OCI-LY1 (cell line): ENCODE measurements at regions not wholly inside any gene's neighbourhood (a gene's known extent, or its start where the extent isn't known, plus 50 kb on each side); places are given as distances from the start of the nearest gene placed in this dataset.

Experiments
- H2AFZ ChIP-seq: fragments of 200-600 bp; sonication (generic), shearing (Covaris generic); 2 replicates; pipeline ENCODE4 v1.6.0; 2014; ENCODE audit warnings: antibody characterized with exemption, mild to moderate bottlenecking, low read length
- H3F3A ChIP-seq: fragments of 200-600 bp; sonication (generic), shearing (Covaris generic); 2 replicates; pipeline ENCODE4 v1.6.0; 2014; ENCODE audit warnings: mild to moderate bottlenecking, antibody characterized with exemption, low read length, moderate library complexity; ENCODE audit not compliant: insufficient read depth
- H3K27ac ChIP-seq: fragments of 200-600 bp; sonication (generic); 2 replicates; pipeline ENCODE4 v1.5.1; 2014; ENCODE audit warnings: low read length, mixed run types, mild to moderate bottlenecking, low read depth; ENCODE audit not compliant: poor library complexity, severe bottlenecking
- H3K27me3 ChIP-seq: fragments of 200-600 bp; sonication (generic); 2 replicates; pipeline ENCODE4 v1.6.0; 2014; ENCODE audit warnings: antibody characterized with exemption, mild to moderate bottlenecking, low read length, moderate library complexity; ENCODE audit not compliant: insufficient read depth
- H3K36me3 ChIP-seq: fragments of 200-600 bp; sonication (generic); 2 replicates; pipeline ENCODE4 v1.6.1; 2014; ENCODE audit warnings: mild to moderate bottlenecking, antibody characterized with exemption, low read length, moderate library complexity, mixed read lengths; ENCODE audit not compliant: insufficient read depth
- H3K4me1 ChIP-seq: fragments of 200-600 bp; sonication (generic); 2 replicates; pipeline ENCODE4 v1.5.1; 2014; ENCODE audit warnings: mild to moderate bottlenecking, low read length, moderate library complexity; ENCODE audit not compliant: insufficient read depth, severe bottlenecking
- H3K4me2 ChIP-seq: fragments of 200-600 bp; sonication (generic), shearing (Covaris generic); 2 replicates; pipeline ENCODE4 v1.6.1; 2014; ENCODE audit warnings: low read length
- H3K4me3 ChIP-seq: fragments of 200-600 bp; sonication (generic); 2 replicates; pipeline ENCODE4 v1.5.1; 2014; ENCODE audit warnings: low read length, low read depth, mild to moderate bottlenecking, mixed read lengths; ENCODE audit not compliant: poor library complexity, severe bottlenecking
- H3K79me2 ChIP-seq: fragments of 200-600 bp; shearing (Covaris generic); 2 replicates; pipeline ENCODE4 v1.6.1; 2016; ENCODE audit warnings: mixed run types, low read length, mixed read lengths; ENCODE audit not compliant: insufficient read depth
- H3K9ac ChIP-seq: fragments of 200-600 bp; sonication (generic), shearing (Covaris generic); 2 replicates; pipeline ENCODE4 v1.6.1; 2014; ENCODE audit warnings: mild to moderate bottlenecking, low read length, mixed read lengths
- H3K9me2 ChIP-seq: fragments of 200-600 bp; sonication (generic), shearing (Covaris generic); 2 replicates; pipeline ENCODE4 v1.6.1; 2014; ENCODE audit warnings: low read depth, mild to moderate bottlenecking, low read length, mixed read lengths
- H3K9me3 ChIP-seq: fragments of 200-600 bp; shearing (Covaris generic); 2 replicates; pipeline ENCODE4 v1.6.1; 2014; ENCODE audit warnings: low read length, mixed read lengths
- H4K20me1 ChIP-seq: fragments of 200-600 bp; sonication (generic), shearing (Covaris generic); 2 replicates; pipeline ENCODE4 v1.6.0; 2016; ENCODE audit warnings: mild to moderate bottlenecking, low read length; ENCODE audit not compliant: insufficient read depth
- CTCF ChIP-seq: fragments of 200-600 bp; sonication (generic), shearing (Covaris generic); IDR thresholded peaks from 2 replicates; pipeline ENCODE4 v1.5.1; 2017; ENCODE audit warnings: mild to moderate bottlenecking, antibody characterized with exemption, low read length, moderate library complexity, mixed read lengths
- EZH2 ChIP-seq: fragments of 200-600 bp; sonication (generic), shearing (Covaris generic); IDR thresholded peaks from 2 replicates; pipeline ENCODE4 v1.8.0; 2017; ENCODE audit warnings: borderline replicate concordance, mixed run types, mild to moderate bottlenecking, antibody characterized with exemption, low read length, moderate library complexity, mixed read lengths

- Histone ChIP-seq H3K4me2 (no peak overlapping the region), H3K4me1 (no peaks in the 10 kb centered on the region)
Observed at GRCh38 chr7:16083931-16084330, 337.4 kb downstream of the CRPPA start.

GRCh38 chr7:16080131-16080530 lies 341.2 kb downstream of the CRPPA start:
- Histone ChIP-seq H3K9ac (no peak overlapping the region), H3K4me2 (no peak overlapping the region), H3K36me3 (no peaks in the 10 kb centered on the region), H3K27me3 (no peaks in the 10 kb centered on the region), H2AFZ (no peak overlapping the region), H3K79me2 (no peaks in the 10 kb centered on the region), H4K20me1 (no peaks in the 10 kb centered on the region), H3F3A (no peaks in the 10 kb centered on the region), H3K9me3 (no peaks in the 10 kb centered on the region), H3K4me1 (no peaks in the 10 kb centered on the region), H3K4me3 (no peak overlapping the region), H3K27ac (no peak overlapping the region), H3K9me2 (no peaks in the 10 kb centered on the region)
- TF ChIP-seq CTCF = no peak
- TF ChIP-seq EZH2 = no peak

More at GRCh38 chr7:16083931-16084330, 337.4 kb downstream of the CRPPA start:
- H3K9ac ChIP-seq = no peak overlapping the region
- H3K79me2 ChIP-seq = no peaks in the 10 kb centered on the region
- no peak overlapping the region for H2AFZ ChIP-seq
- H3K36me3 ChIP-seq = no peaks in the 10 kb centered on the region
- no peak overlapping the region for H3K27ac ChIP-seq
- TF ChIP-seq EZH2 (no peak), CTCF (no peak)
- H3K27me3 ChIP-seq = no peaks in the 10 kb centered on the region
- no peak overlapping the region for H3K4me3 ChIP-seq
- H4K20me1 ChIP-seq = no peaks in the 10 kb centered on the region
- H3K9me3 ChIP-seq = no peaks in the 10 kb centered on the region
- no peaks in the 10 kb centered on the region for H3F3A ChIP-seq
- H3K9me2 ChIP-seq = no peaks in the 10 kb centered on the region

- TF ChIP-seq EZH2 (no peak), CTCF (no peak)
- Histone ChIP-seq H2AFZ (no peak overlapping the region), H3K27ac (no peak overlapping the region)
Observed at GRCh38 chr7:16079723-16080122, 341.6 kb downstream of the CRPPA start.

More at GRCh38 chr7:16079723-16080122, 341.6 kb downstream of the CRPPA start:
- no peaks in the 10 kb centered on the region for H3K4me1 ChIP-seq
- no peaks in the 10 kb centered on the region for H3F3A ChIP-seq
- H3K79me2 ChIP-seq = no peaks in the 10 kb centered on the region
- H3K4me3 ChIP-seq = no peak overlapping the region
- no peaks in the 10 kb centered on the region for H3K9me3 ChIP-seq
- H3K36me3 ChIP-seq = no peaks in the 10 kb centered on the region
- no peak overlapping the region for H3K4me2 ChIP-seq
- H3K27me3 ChIP-seq = no peaks in the 10 kb centered on the region
- no peaks in the 10 kb centered on the region for H4K20me1 ChIP-seq
- no peaks in the 10 kb centered on the region for H3K9me2 ChIP-seq
- H3K9ac ChIP-seq = no peak overlapping the region
